LNCaP clone FGC (cell line): ENCODE measurements at regions not wholly inside any gene's neighbourhood (a gene's known extent, or its start where the extent isn't known, plus 50 kb on each side); places are given as distances from the start of the nearest gene placed in this dataset.

Experiments
- DNase-seq: peaks from one replicate; pipeline ENCODE4 v3.0.0-alpha.2; 2011; ENCODE audit warnings: low read depth
- H3K4me3 ChIP-seq: 2 replicates; pipeline ENCODE4 v1.5.1; 2011; ENCODE audit warnings: mild to moderate bottlenecking, low read depth, low read length, control low read depth
- TF ChIP-seq, protein P1 (sequence below): IDR thresholded peaks from 2 replicates; pipeline ENCODE4 v1.5.1; 2012; ENCODE audit warnings: mild to moderate bottlenecking; ENCODE audit not compliant: control insufficient read depth, insufficient read depth; ENCODE audit errors: extremely low read depth

DNA sequence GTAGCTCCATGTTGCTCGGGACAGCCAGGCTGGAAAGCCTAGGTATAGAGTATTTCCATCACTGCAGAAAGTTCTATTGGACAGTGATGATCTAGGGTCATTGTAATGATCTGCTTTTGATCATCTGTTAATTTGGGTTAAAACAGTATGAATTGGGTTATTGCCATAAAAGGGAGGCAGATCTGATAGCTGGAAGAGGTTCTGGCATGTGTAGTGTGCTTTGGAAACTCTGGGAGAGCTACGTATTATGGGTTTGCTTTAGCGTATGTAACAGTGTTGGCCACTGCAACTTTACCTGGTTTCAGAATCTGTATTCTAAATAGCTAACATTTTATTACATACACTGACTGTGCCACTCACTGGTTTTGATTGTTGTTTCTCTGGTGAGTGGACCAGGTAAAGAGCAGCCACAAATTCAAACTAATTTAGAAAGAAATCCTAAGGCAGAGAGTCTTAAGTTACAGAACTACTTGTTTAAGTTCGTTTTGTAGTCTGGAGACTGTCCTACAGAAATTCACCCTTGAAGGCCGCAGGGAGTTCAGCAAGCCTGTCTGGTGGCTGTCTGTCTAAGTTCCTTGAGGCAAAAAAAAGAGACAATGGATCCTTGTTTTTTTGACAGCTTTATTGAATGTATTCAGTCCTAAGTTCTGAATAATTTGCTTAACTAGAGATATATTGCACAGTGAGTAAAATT is 300.3 kb downstream of the PRL start:
- TF ChIP-seq, protein P1, sequence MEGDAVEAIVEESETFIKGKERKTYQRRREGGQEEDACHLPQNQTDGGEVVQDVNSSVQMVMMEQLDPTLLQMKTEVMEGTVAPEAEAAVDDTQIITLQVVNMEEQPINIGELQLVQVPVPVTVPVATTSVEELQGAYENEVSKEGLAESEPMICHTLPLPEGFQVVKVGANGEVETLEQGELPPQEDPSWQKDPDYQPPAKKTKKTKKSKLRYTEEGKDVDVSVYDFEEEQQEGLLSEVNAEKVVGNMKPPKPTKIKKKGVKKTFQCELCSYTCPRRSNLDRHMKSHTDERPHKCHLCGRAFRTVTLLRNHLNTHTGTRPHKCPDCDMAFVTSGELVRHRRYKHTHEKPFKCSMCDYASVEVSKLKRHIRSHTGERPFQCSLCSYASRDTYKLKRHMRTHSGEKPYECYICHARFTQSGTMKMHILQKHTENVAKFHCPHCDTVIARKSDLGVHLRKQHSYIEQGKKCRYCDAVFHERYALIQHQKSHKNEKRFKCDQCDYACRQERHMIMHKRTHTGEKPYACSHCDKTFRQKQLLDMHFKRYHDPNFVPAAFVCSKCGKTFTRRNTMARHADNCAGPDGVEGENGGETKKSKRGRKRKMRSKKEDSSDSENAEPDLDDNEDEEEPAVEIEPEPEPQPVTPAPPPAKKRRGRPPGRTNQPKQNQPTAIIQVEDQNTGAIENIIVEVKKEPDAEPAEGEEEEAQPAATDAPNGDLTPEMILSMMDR, result no peak
- no peak for DNase-seq
- H3K4me3 ChIP-seq, result no peak overlapping the region

GRCh38 chr6:21997119-21998037 is 299.5 kb downstream of the PRL start:
- no peak overlapping the region for H3K4me3 ChIP-seq
- TF ChIP-seq, protein P1, result no peak
- no peak for DNase-seq

DNA sequence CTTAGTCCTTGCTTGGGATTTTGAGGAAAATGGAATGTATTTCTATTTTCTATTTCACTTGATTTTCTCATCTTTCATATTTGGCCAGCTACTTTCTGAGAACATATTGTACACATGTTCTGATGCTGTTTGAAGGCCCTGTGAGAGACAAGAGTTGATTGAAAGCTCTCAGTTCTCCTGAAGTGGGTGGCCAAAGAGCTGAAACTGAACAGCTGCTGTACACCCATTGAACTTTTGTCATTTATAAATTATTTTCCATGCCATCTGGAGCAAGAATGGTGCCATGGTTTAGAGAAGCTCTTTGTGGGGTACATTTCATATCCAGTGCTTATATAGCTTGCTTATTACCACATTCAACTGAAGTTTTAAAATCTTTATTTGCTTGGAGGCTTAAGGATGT is 298.3 kb downstream of the PRL start:
- DNase-seq, result no peak
- H3K4me3 ChIP-seq, result no peak overlapping the region
- TF ChIP-seq, protein P1, result no peak

GRCh38 chr6:21999012-21999528 is 297.8 kb downstream of the PRL start:
- TF ChIP-seq, protein P1, result no peak
- H3K4me3 ChIP-seq, result no peak overlapping the region
- DNase-seq, result no peak

DNA sequence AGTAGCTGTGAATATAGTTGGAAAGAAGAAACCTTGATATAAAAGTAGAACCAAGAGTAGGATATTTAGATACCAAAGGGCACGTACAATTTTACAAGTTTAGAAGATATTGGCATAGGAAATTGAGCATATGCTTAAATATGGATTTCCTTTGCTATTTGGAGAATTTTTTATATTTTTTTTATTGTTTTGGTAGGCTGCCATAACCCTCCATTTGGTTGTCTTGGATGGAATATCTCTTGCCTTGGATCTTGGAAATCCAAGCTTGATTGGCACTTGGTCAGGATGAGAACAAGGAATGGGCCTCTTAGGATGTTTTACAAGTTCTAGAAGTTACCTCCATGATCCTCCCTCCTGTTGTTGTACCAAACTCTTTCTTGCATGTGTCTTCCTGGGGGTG is 297.1 kb downstream of the PRL start:
- H3K4me3 ChIP-seq, result no peak overlapping the region
- TF ChIP-seq, protein P1, result no peak
- no peak for DNase-seq

- DNase-seq, result peak; percentile 54
- TF ChIP-seq, protein P1, result no peak
- H3K4me3 ChIP-seq, result no peak overlapping the region
Observed at GRCh38 chr6:22001396-22002027, 295.3 kb downstream of the PRL start.
